SK-N-SH treated with all-trans-retinoic acid at 6 μM for 48 hours (cell line): ENCODE measurements at regions not wholly inside any gene's neighbourhood (a gene's known extent, or its start where the extent isn't known, plus 50 kb on each side); places are given as distances from the start of the nearest gene placed in this dataset.

ENCODE experiments used
- RARB ChIP-seq: fragments of 250-450 bp; sonication (Bioruptor Pico); IDR thresholded peaks from 2 replicates; pipeline ENCODE4 v1.8.0; 2021; ENCODE audit warnings: mild to moderate bottlenecking, moderate library complexity

GRCh38 chr14:51600658-51601057 is 51.1 kb upstream of the FRMD6 start (continued):
- TF ChIP-seq RARB (CRISPR knock-in tag) = no peak
